Smooth muscle cell (in vitro differentiated cells): ENCODE measurements at regions not wholly inside any gene's neighbourhood (a gene's known extent, or its start where the extent isn't known, plus 50 kb on each side); places are given as distances from the start of the nearest gene placed in this dataset.

Experiments
- DNase-seq: peaks from one replicate; lab custom pipeline; 2025; ENCODE audit not compliant: unreplicated experiment; lab: John Stamatoyannopoulos, UW
- H2AFZ ChIP-seq: fragments of 200-600 bp; sonication (generic); 2 replicates; pipeline ENCODE4 v1.6.0; 2016; ENCODE audit warnings: antibody characterized with exemption, low read depth, mild to moderate bottlenecking
- H3F3A ChIP-seq: fragments of 200-600 bp; sonication (generic); 2 replicates; pipeline ENCODE4 v1.6.0; 2017; ENCODE audit warnings: antibody characterized with exemption, low read depth
- H3K27ac ChIP-seq: fragments of 200-600 bp; sonication (generic); 2 replicates; pipeline ENCODE4 v1.5.1; 2016; ENCODE audit warnings: low read depth, mild to moderate bottlenecking
- H3K27me3 ChIP-seq: fragments of 200-600 bp; sonication (generic); 2 replicates; pipeline ENCODE4 v1.6.1; 2016; ENCODE audit warnings: low read depth, mild to moderate bottlenecking
- H3K36me3 ChIP-seq: fragments of 200-600 bp; sonication (generic); 2 replicates; pipeline ENCODE4 v1.5.1; 2016; ENCODE audit warnings: low read depth
- H3K4me1 ChIP-seq: fragments of 200-600 bp; sonication (generic); 2 replicates; pipeline ENCODE4 v1.5.1; 2016; ENCODE audit warnings: low read depth
- H3K4me2 ChIP-seq: fragments of 200-600 bp; sonication (generic); 2 replicates; pipeline ENCODE4 v1.6.0; 2016; ENCODE audit warnings: mild to moderate bottlenecking
- H3K4me3 ChIP-seq: fragments of 200-600 bp; sonication (generic); 2 replicates; pipeline ENCODE4 v1.5.1; 2016; ENCODE audit warnings: mild to moderate bottlenecking
- H3K79me2 ChIP-seq: fragments of 200-600 bp; sonication (generic); 2 replicates; pipeline ENCODE4 v1.6.0; 2016; ENCODE audit warnings: low read depth, mild to moderate bottlenecking
- H3K9ac ChIP-seq: fragments of 200-600 bp; sonication (generic); 2 replicates; pipeline ENCODE4 v1.6.0; 2016; ENCODE audit warnings: low read depth
- H3K9me3 ChIP-seq: fragments of 200-600 bp; sonication (generic); replicated peaks from 2 replicates; pipeline ENCODE4 v1.5.1; 2016; ENCODE audit warnings: low read depth
- H4K20me1 ChIP-seq: fragments of 200-600 bp; sonication (generic); 2 replicates; pipeline ENCODE4 v1.6.0; 2016; ENCODE audit warnings: low read depth
- WGBS: methylation state at CpG from one replicate; pipeline ENCODE4 v1.1.7; 2016; ENCODE audit warnings: low lambda C conversion rate; 5-methylcytosine and 5-hydroxymethylcytosine counted together
- TF ChIP-seq, protein P1 (sequence below): fragments of 200-600 bp; sonication (generic); IDR thresholded peaks from 2 replicates; pipeline ENCODE4 v1.5.1; 2017; ENCODE audit warnings: borderline replicate concordance, mild to moderate bottlenecking, antibody characterized with exemption; ENCODE audit not compliant: insufficient read depth, poor library complexity, severe bottlenecking

DNA sequence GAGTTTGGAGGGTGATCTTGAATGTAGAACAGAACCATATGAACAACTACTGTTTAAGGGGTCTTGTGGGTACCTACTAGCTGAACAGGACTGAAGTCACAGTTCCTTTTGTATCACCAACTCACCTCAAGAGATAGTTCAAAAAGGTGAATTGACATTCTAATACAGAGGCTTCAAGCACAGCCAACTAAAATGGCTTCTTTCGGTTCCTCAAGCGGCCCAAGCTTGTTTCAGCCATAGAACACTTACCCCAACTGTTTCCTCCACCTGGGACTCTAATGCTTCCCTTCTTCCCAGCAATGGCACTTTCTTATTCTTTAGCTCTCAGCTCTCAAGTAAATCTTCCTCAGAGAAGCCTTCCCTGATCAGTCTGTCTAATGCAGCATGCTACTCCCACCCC is 277.5 kb upstream of the GK2 start:
- no peak overlapping the region for H3K4me2 ChIP-seq
- no peaks in the 10 kb centered on the region for H4K20me1 ChIP-seq
- no peak overlapping the region for H3K27ac ChIP-seq
- no peaks in the 10 kb centered on the region for H3F3A ChIP-seq
- no peaks in the 10 kb centered on the region for H3K36me3 ChIP-seq
- H3K9me3 ChIP-seq, result no peaks in the 10 kb centered on the region
- DNase-seq, result no peak
- WGBS, result 95% methylated on average over 2 of the region's 2 CpGs
- no peaks in the 10 kb centered on the region for H3K27me3 ChIP-seq
- no peaks in the 10 kb centered on the region for H3K79me2 ChIP-seq
- no peak overlapping the region for H3K4me3 ChIP-seq
- no peak overlapping the region for H3K9ac ChIP-seq
- no peaks in the 10 kb centered on the region for H3K4me1 ChIP-seq
- TF ChIP-seq, protein P1, sequence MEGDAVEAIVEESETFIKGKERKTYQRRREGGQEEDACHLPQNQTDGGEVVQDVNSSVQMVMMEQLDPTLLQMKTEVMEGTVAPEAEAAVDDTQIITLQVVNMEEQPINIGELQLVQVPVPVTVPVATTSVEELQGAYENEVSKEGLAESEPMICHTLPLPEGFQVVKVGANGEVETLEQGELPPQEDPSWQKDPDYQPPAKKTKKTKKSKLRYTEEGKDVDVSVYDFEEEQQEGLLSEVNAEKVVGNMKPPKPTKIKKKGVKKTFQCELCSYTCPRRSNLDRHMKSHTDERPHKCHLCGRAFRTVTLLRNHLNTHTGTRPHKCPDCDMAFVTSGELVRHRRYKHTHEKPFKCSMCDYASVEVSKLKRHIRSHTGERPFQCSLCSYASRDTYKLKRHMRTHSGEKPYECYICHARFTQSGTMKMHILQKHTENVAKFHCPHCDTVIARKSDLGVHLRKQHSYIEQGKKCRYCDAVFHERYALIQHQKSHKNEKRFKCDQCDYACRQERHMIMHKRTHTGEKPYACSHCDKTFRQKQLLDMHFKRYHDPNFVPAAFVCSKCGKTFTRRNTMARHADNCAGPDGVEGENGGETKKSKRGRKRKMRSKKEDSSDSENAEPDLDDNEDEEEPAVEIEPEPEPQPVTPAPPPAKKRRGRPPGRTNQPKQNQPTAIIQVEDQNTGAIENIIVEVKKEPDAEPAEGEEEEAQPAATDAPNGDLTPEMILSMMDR, result no peak
- H2AFZ ChIP-seq, result no peak overlapping the region

DNA sequence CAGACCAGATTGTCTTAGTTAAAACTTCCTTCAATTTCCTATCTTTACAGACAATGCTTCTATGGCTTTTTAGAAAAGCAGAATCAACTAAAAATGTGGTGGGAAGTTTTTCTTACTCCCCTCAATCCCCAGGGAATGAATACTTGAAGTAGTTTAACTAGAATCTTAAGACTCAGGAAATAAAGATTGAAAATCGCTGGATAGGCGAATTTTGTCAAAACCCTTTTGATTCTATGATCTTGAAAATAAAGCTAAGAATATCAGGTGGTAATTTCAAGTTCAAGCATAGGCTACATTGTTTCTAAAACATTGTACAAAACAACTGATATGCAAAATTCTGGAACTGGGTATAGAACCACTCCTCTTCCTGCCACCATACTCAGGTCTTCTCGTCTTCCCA is 276.5 kb upstream of the GK2 start:
- 97% methylated on average over 3 of the region's 3 CpGs for WGBS
- TF ChIP-seq, protein P1, result no peak
- H3K79me2 ChIP-seq, result no peaks in the 10 kb centered on the region
- no peak for DNase-seq
- no peak overlapping the region for H3K9ac ChIP-seq
- H3K36me3 ChIP-seq, result no peaks in the 10 kb centered on the region
- no peaks in the 10 kb centered on the region for H3K27me3 ChIP-seq
- no peaks in the 10 kb centered on the region for H3K4me1 ChIP-seq
- no peak overlapping the region for H3K4me3 ChIP-seq
- no peaks in the 10 kb centered on the region for H4K20me1 ChIP-seq
- H3F3A ChIP-seq, result no peaks in the 10 kb centered on the region
- H3K4me2 ChIP-seq, result no peak overlapping the region
- H2AFZ ChIP-seq, result no peak overlapping the region
- H3K9me3 ChIP-seq, result no peaks in the 10 kb centered on the region
- no peak overlapping the region for H3K27ac ChIP-seq

DNA sequence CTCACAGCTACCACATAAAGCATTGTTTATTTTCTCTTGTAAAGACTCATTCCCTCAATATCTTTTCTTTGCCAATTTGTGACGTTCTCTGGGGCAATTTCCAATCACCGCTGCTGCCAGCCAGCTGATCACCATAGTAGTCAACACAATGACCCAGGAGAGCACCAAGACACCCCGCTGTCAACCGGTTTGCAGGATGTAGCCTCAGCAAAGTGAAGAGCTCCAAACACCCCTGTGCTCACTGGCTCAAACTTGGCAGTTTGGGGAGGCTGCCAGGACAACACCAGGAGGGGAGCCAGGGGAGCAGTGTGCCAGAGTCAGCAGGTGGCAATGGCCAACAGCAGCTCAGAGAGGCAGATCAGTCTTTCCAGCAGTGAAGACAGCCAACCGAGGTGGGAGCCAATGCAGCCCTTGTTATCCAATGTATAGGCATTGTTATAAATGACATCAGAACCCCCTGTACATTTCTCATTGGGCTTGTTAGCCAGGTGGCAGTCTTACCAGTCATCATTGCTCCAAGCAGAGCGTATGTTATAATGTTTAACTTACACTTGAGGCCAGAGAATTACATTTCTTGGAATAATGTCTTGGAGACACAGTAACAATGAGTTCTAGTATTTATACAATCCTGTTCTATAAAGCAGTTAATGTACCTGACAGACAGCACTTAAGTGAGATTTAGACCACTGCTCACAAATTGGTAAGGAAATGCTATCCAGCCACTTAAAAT is 274.9 kb upstream of the GK2 start:
- DNase-seq, result no peak
- peak overlapping the region; percentile 53 for H3K4me2 ChIP-seq
- no peak overlapping the region for H3K4me3 ChIP-seq
- H3K79me2 ChIP-seq, result no peaks in the 10 kb centered on the region
- no peaks in the 10 kb centered on the region for H3K4me1 ChIP-seq
- no peak overlapping the region for H2AFZ ChIP-seq
- H3K27ac ChIP-seq, result no peak overlapping the region
- no peaks in the 10 kb centered on the region for H3K36me3 ChIP-seq
- peaks cover 2% of the 10 kb centered on the region for H3F3A ChIP-seq
- WGBS, result 89% methylated on average over 6 of the region's 6 CpGs
- no peak overlapping the region for H3K9ac ChIP-seq
- no peaks in the 10 kb centered on the region for H3K27me3 ChIP-seq
- TF ChIP-seq, protein P1, result no peak
- H4K20me1 ChIP-seq, result no peaks in the 10 kb centered on the region
- H3K9me3 ChIP-seq, result no peaks in the 10 kb centered on the region

DNA sequence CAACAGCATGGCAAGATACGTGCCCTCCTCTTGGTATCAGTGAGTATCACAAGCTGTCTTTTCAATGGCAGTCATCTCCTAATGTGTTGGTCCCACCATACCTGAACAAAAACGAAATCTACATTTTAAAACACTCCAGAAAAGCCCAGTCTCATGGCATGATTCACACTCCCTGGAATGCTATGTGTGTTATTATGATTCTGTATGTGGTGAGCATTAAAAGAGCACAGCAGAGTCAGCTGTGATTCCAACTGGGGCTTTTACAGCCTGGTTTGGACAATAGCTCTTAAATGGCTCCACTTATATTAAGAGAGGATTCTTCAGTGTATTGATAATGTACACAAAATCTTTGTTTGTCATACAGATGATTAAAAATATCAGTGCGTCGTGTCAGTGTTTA is 274.1 kb upstream of the GK2 start:
- H2AFZ ChIP-seq, result no peak overlapping the region
- TF ChIP-seq, protein P1, result no peak
- no peaks in the 10 kb centered on the region for H3K4me1 ChIP-seq
- no peak overlapping the region for H3K9ac ChIP-seq
- H3K27ac ChIP-seq, result peak overlapping the region; percentile 7
- H4K20me1 ChIP-seq, result no peaks in the 10 kb centered on the region
- H3K79me2 ChIP-seq, result no peaks in the 10 kb centered on the region
- H3K27me3 ChIP-seq, result no peaks in the 10 kb centered on the region
- no peak for DNase-seq
- H3F3A ChIP-seq, result peaks cover 8% of the 10 kb centered on the region
- no peak overlapping the region for H3K4me3 ChIP-seq
- no peaks in the 10 kb centered on the region for H3K36me3 ChIP-seq
- no peaks in the 10 kb centered on the region for H3K9me3 ChIP-seq
- 78% methylated on average over 4 of the region's 4 CpGs for WGBS
- H3K4me2 ChIP-seq, result peak overlapping the region; percentile 53
